Body of pancreas (tissue), 4 donors: ENCODE measurements at regions not wholly inside any gene's neighbourhood (a gene's known extent, or its start where the extent isn't known, plus 50 kb on each side); places are given as distances from the start of the nearest gene placed in this dataset.

Experiments
- POLR2A ChIP-seq, 3 donors: fragments of 450-650 bp; IDR thresholded peaks; one replicate each; pipeline ENCODE4 v1.6.1; 2016; ENCODE audit warnings: antibody characterized with exemption in 3 of 3, mild to moderate bottlenecking in 2 of 3
- TF ChIP-seq, protein P1 (sequence below), 7 experiments: fragments of 450-650 bp in 4 of 7; fragments of 200-600 bp in 3 of 7; sonication (generic) in 3 of 7; IDR thresholded peaks; one replicate each; pipeline ENCODE4 v1.5.1; 2016 to 2019; ENCODE audit warnings: antibody characterized with exemption in 7 of 7

DNA sequence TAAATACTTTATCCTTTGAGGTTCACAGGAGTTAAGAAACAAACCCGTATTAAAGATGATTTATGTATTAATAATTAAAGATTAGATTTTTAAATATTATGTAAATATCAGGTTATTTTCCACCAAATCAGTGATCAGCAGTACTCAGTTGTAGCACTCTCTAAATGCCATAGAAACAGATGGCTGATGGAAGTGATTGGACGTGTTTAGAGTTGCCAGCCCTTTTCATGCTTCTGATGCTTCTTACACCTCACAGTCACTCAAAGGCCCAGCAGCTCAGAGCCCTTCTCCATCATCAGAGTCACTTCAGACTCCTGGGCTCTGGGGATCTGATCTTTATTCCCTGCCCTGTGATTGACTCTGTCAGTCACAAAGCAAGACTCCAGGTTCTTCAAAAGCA is 170.1 kb upstream of the PGRMC2 start:
- TF ChIP-seq, protein P1, sequence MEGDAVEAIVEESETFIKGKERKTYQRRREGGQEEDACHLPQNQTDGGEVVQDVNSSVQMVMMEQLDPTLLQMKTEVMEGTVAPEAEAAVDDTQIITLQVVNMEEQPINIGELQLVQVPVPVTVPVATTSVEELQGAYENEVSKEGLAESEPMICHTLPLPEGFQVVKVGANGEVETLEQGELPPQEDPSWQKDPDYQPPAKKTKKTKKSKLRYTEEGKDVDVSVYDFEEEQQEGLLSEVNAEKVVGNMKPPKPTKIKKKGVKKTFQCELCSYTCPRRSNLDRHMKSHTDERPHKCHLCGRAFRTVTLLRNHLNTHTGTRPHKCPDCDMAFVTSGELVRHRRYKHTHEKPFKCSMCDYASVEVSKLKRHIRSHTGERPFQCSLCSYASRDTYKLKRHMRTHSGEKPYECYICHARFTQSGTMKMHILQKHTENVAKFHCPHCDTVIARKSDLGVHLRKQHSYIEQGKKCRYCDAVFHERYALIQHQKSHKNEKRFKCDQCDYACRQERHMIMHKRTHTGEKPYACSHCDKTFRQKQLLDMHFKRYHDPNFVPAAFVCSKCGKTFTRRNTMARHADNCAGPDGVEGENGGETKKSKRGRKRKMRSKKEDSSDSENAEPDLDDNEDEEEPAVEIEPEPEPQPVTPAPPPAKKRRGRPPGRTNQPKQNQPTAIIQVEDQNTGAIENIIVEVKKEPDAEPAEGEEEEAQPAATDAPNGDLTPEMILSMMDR (IDR thresholded peaks at IDR 0.05) = no peak
- TF ChIP-seq POLR2A (IDR thresholded peaks at IDR 0.05) = no peak
